Hindlimb muscle (tissue), 1 donor: ENCODE measurements at regions not wholly inside any gene's neighbourhood (a gene's known extent, or its start where the extent isn't known, plus 50 kb on each side); places are given as distances from the start of the nearest gene placed in this dataset.

Experiments
- DNase-seq: peaks from one replicate; pipeline ENCODE4 v3.0.0-alpha.2; 2013

- DNase-seq: no peak
Measured at GRCh38 chr2:15766911-15767597, 173.3 kb upstream of the MYCN start.

GRCh38 chr2:15767679-15768078 is 172.7 kb upstream of the MYCN start:
- DNase-seq: no peak

- no peak for DNase-seq
Measured at GRCh38 chr2:15768142-15768541, 172.2 kb upstream of the MYCN start.

DNA sequence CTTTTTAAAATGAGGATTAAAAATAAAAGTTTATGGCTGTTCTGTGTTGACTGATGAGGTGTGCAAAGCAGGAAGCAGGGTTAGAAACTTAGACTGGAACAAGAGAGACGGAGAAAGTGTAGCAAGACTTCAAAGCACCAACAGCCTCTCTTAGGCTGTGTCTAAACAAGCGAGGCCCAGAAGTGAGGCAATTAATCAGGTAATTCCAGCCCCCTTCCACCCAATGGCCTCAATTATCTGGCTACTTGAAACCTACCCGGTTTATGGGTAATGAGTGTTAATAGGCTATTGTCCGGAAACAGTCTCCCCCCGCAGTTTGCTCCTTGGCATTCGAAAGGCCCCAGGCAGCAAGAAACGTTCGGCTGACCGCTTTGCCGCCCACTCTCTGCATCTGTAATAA is 171.7 kb upstream of the MYCN start:
- DNase-seq: no peak

DNA sequence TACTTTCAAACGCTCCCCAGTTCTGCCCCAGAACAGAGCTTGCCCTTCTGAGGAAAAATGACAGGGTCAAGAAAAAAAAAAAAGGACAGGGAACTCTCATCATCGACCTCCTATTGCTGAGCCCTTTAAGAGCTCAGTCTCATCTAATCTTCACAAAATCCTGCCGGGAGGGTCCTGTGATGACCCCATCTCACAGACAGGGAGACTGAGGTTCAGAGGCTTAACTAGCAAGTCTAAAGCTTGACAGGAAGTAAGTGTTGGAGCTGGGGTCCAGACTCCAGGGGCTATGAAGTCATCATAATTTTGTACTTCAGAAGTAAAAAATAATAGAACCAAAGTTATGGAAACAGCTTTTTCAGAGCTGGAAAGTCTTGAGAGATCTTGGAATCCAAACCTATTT is 171.1 kb upstream of the MYCN start:
- DNase-seq: no peak

- no peak for DNase-seq
Measured at GRCh38 chr2:15769676-15770547, 170.4 kb upstream of the MYCN start.

- DNase-seq: no peak
Measured at GRCh38 chr2:15770606-15771005, 169.7 kb upstream of the MYCN start.

DNA sequence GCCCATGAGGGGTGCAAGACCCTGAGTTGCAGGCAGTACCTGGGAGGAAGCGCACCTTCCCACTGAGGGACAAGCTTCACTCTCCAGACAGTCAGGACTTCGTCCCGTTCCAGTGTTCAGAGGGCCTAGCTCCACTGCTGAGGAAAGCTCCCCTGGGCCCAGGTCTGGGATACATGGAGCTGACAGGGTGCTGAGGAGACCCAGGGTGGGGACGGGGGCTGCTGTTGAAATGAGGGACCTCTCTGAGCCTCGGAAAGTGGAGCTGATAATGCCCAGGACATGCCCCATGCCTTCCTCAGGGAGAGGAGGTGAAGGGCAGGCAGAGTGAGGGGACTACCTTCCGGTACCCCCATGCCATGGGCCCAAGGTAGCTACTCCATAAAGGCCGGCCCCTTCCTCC is 169.2 kb upstream of the MYCN start:
- no peak for DNase-seq

DNA sequence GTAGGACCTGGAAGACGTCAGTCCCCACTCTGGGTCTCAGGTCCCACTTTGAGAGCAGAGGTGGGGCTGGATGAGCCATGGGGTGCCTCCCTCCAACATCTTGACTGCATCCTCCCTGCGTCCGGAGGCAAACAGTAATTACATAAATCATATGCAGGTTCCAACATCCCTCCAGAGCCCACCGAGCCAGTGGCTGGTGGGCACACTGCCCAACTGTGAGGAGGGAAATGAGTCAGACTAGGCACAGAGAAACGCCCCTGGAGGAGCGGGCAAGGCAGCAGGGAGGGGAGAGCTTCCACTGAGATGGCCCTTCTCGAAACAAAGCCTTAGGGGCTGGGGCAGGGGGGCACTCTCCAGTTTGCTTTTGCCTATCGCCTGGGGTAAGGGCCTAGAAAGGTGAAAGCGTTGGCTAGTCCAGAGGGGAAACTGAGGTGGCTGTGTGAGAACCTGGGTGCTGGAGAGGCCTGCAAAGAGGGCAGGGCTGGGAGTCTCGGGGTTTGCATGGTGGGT is 168.2 kb upstream of the MYCN start:
- no peak for DNase-seq

GRCh38 chr2:15772681-15773080 is 167.7 kb upstream of the MYCN start:
- no peak for DNase-seq

GRCh38 chr2:15773204-15773603 is 167.1 kb upstream of the MYCN start:
- DNase-seq: no peak

DNA sequence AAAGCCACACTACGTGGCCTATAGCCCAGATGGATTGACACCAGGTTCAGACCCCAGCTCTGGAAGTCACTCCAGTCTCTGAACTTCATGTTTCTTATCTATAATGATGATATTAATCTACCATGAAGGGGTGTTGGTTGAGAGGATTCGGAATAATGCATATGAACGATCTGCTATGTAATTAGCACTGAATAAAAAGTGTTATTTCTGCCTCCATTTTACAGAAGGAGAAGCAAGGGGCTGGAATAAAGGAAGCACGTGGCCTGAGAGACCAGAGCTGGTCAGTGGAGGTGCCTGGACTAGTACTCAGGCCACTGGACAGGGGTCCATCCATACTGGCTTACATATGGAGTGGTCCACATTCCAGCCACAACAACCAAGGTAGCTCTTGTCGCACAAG is 166.5 kb upstream of the MYCN start:
- DNase-seq: no peak

- no peak for DNase-seq
Measured at GRCh38 chr2:15775753-15776628, 164.4 kb upstream of the MYCN start.

DNA sequence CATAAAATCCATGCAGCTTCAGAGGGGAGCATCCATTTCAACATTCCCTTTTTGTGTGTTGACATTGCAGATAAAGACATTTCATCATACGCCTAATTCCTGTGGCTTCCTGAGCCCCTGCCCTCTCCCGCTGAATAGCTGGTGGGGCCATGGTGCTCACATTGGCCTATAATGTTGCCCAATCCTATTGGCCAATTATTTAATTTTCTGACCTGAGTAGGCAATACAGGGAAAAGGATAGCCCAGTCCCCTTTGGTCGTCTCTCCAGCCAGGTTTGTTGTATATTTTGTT is 163.8 kb upstream of the MYCN start:
- DNase-seq: no peak

DNA sequence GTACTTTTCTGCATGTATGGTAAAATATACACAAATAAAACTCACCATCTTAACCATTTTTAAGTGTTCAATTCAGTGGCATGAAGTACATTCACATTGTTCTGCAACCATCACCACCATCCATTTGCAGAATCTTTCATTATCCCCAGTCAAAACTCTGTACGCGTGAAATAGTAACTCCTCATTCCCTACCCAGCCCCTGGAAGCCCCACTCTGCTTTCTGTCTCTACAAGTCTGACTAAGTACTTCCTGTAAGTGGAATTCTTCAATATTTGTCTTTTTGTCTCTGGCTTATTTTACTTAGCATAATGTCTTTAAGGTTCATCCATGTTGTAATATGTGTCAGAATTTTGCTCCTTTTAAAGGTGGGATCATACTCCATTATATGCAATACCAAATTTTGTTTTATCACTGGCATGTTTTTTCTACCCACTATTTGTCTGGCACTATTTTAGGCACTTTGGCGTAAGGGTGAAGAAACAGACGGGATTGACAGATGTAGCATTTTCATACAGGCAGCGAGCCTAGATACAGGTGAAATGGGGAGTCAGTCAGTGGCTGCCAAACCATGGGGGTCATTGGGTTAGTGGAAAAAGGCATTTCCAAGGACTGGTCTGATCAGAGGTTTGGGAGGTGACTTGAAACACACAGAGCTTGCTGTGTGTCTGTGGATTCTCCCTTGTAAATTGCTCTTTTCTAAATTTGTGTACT is 163.2 kb upstream of the MYCN start:
- DNase-seq: no peak

GRCh38 chr2:15777795-15778371 is 162.5 kb upstream of the MYCN start:
- DNase-seq: no peak

GRCh38 chr2:15778529-15779219 is 161.7 kb upstream of the MYCN start:
- no peak for DNase-seq

GRCh38 chr2:15779381-15780041 is 160.8 kb upstream of the MYCN start:
- DNase-seq: no peak

DNA sequence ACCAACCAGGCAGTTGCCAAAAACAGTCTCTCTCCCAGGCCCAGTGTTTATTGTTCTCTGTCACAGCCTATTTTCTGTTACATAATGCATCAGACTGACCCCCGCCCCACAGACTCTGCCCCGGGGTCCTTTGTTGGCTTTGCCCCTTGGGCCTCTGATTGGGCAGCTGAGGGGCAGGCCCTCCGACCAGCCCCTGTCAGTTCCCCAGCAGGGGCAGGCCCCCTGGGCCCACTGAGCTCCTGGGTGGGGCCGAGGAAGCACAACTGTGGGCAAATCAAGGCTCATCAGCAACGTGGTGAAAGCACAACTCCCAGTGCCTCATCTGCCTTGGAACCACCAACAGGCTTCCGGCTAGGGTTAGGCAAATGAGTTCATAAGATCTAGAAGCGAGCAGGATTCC is 160.1 kb upstream of the MYCN start:
- DNase-seq: no peak

DNA sequence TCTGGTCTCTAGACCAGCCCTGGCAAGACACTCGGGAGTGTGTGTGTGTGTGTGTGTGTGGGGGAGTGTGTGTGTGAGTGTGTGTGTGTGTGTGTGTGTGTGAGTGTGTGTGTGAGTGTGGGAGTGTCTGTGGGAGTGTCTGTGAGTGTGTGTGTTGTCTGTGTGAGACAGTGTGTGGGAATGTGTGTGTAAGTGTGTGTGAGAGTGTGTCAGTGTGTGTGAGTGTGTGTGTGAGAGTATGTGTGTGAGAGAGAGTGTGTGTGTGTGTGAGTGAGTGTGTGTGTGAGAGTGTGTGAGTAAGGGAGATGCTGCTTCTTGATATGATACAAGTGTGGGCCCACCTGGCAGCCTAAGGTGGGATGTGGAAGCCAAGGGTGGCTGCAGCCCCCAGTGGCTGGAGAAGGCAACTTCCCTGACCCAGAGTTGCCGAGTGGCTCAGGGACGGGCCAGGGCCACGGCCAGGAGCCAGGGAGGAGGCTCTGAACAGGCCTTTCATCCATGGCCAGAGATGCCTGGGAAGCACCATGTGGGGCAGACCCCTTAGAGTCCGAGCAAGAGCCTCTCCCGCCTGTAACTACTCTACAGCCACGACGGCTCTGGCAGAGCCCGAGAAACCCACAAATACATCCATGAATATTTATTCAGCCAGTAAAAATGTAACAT is 159.3 kb upstream of the MYCN start:
- no peak for DNase-seq
